ENCODE measurements at regions not wholly inside any gene's neighbourhood (a gene's known extent, or its start where the extent isn't known, plus 50 kb on each side); places are given as distances from the start of the nearest gene placed in this dataset.

- TF ChIP-seq CTCF (IDR thresholded peaks at IDR 0.05; ENCODE audit: low read length) (no peak), EZH2 (IDR thresholded peaks at IDR 0.05; ENCODE audit: borderline replicate concordance, low read length) (no peak)
Measured at GRCh38 chrX:100484971-100485370, 74.9 kb upstream of the PCDH19 start.
